SK-N-SH treated with all-trans-retinoic acid at 6 μM for 48 hours (cell line): ENCODE measurements at regions not wholly inside any gene's neighbourhood (a gene's known extent, or its start where the extent isn't known, plus 50 kb on each side); places are given as distances from the start of the nearest gene placed in this dataset.

Source experiments
- ATAC-seq: fragments of 200-7000 bp; cut with Tn5 transposase; 3 replicates; pipeline ENCODE4 v1.9.1; 2020; ENCODE audit warnings: mild to moderate bottlenecking, moderate library complexity
- ARNTL ChIP-seq: fragments of 450-650 bp; formaldehyde crosslinking; IDR thresholded peaks from 2 replicates; pipeline ENCODE4 v1.5.0; 2020; ENCODE audit warnings: low read depth, mild to moderate bottlenecking, moderate library complexity, borderline replicate concordance
- BACH2 ChIP-seq: fragments of 250-450 bp; sonication (Bioruptor Pico); IDR thresholded peaks from 2 replicates; pipeline ENCODE4 v1.9.0; 2021; ENCODE audit warnings: mild to moderate bottlenecking, borderline replicate concordance
- CSDC2 ChIP-seq: fragments of 250-450 bp; sonication (Bioruptor Pico); IDR thresholded peaks from 2 replicates; pipeline ENCODE4 v1.5.0; 2020; ENCODE audit warnings: mild to moderate bottlenecking, moderate library complexity
- CSRNP3 ChIP-seq: fragments of 250-450 bp; sonication (Bioruptor Pico); IDR thresholded peaks from 2 replicates; pipeline ENCODE4 v1.5.1; 2021; ENCODE audit warnings: mild to moderate bottlenecking, moderate library complexity
- ESRRG ChIP-seq: fragments of 250-450 bp; sonication (Bioruptor Pico); IDR thresholded peaks from 2 replicates; pipeline ENCODE4 v1.6.1; 2021; ENCODE audit warnings: mild to moderate bottlenecking
- ISL1 ChIP-seq: fragments of 250-450 bp; sonication (Bioruptor Pico); IDR thresholded peaks from 2 replicates; pipeline ENCODE4 v2.1.2; 2022; ENCODE audit warnings: mild to moderate bottlenecking, moderate library complexity
- OSR1 ChIP-seq: fragments of 250-450 bp; sonication (Bioruptor Pico); IDR thresholded peaks from 2 replicates; pipeline ENCODE4 v1.8.0; 2022; ENCODE audit warnings: moderate library complexity, mild to moderate bottlenecking, inconsistent platforms
- PATZ1 ChIP-seq: fragments of 250-450 bp; sonication (Bioruptor Pico); IDR thresholded peaks from 2 replicates; pipeline ENCODE4 v1.8.0; 2020; ENCODE audit warnings: mild to moderate bottlenecking, moderate library complexity, borderline replicate concordance
- PPARA ChIP-seq: fragments of 250-450 bp; sonication (Bioruptor Pico); IDR thresholded peaks from 2 replicates; pipeline ENCODE4 v1.5.0; 2020; ENCODE audit warnings: mild to moderate bottlenecking, borderline replicate concordance
- RARB ChIP-seq: fragments of 250-450 bp; sonication (Bioruptor Pico); IDR thresholded peaks from 2 replicates; pipeline ENCODE4 v1.8.0; 2021; ENCODE audit warnings: mild to moderate bottlenecking, moderate library complexity
- TCF4 ChIP-seq: fragments of 250-450 bp; sonication (Bioruptor Pico); IDR thresholded peaks from 2 replicates; pipeline ENCODE4 v1.8.0; 2021; ENCODE audit warnings: mild to moderate bottlenecking, moderate library complexity, borderline replicate concordance
- ZC3H10 ChIP-seq: fragments of 250-450 bp; sonication (Bioruptor Pico); IDR thresholded peaks from 2 replicates; pipeline ENCODE4 v1.5.1; 2021; ENCODE audit warnings: mild to moderate bottlenecking, moderate library complexity
- ZNF565 ChIP-seq: fragments of 450-650 bp; formaldehyde crosslinking; conservative IDR thresholded peaks from 2 replicates; pipeline ENCODE4 v1.5.0; 2020; ENCODE audit warnings: low read depth, mild to moderate bottlenecking, moderate library complexity
- ZNF70 ChIP-seq: fragments of 450-650 bp; formaldehyde crosslinking; IDR thresholded peaks from 2 replicates; pipeline ENCODE4 v1.5.0; 2020; ENCODE audit warnings: mild to moderate bottlenecking, moderate library complexity
- ZNF8 ChIP-seq: fragments of 450-650 bp; formaldehyde crosslinking; IDR thresholded peaks from 2 replicates; pipeline ENCODE4 v1.5.0; 2020; ENCODE audit warnings: mild to moderate bottlenecking, moderate library complexity
- TF ChIP-seq, protein P1 (sequence below): fragments of 250-450 bp; sonication (Bioruptor Pico); IDR thresholded peaks from 2 replicates; pipeline ENCODE4 v1.8.0; 2021; ENCODE audit warnings: low read depth, mild to moderate bottlenecking, moderate library complexity, borderline replicate concordance
- TF ChIP-seq, protein P2 (sequence below): fragments of 250-450 bp; sonication (Bioruptor Pico); IDR thresholded peaks from 2 replicates; pipeline ENCODE4 v1.5.0; 2020; ENCODE audit warnings: mild to moderate bottlenecking, moderate library complexity
- TF ChIP-seq, protein P3 (sequence below): fragments of 250-450 bp; sonication (Bioruptor Pico); IDR thresholded peaks from 2 replicates; pipeline ENCODE4 v1.5.1; 2020; ENCODE audit warnings: low read depth, mild to moderate bottlenecking, moderate library complexity

GRCh38 chr21:22468893-22469292, 1470.7 kb downstream of the NCAM2 start:
- no peak for ATAC-seq
- TF ChIP-seq ESRRG (CRISPR knock-in tag), result no peak
- TF ChIP-seq ZC3H10 (CRISPR knock-in tag), result no peak
- TF ChIP-seq, protein P1, sequence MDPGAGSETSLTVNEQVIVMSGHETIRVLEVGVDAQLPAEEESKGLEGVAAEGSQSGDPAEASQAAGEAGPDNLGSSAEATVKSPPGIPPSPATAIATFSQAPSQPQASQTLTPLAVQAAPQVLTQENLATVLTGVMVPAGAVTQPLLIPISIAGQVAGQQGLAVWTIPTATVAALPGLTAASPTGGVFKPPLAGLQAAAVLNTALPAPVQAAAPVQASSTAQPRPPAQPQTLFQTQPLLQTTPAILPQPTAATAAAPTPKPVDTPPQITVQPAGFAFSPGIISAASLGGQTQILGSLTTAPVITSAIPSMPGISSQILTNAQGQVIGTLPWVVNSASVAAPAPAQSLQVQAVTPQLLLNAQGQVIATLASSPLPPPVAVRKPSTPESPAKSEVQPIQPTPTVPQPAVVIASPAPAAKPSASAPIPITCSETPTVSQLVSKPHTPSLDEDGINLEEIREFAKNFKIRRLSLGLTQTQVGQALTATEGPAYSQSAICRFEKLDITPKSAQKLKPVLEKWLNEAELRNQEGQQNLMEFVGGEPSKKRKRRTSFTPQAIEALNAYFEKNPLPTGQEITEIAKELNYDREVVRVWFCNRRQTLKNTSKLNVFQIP (CRISPR knock-in tag), result no peak

DNA sequence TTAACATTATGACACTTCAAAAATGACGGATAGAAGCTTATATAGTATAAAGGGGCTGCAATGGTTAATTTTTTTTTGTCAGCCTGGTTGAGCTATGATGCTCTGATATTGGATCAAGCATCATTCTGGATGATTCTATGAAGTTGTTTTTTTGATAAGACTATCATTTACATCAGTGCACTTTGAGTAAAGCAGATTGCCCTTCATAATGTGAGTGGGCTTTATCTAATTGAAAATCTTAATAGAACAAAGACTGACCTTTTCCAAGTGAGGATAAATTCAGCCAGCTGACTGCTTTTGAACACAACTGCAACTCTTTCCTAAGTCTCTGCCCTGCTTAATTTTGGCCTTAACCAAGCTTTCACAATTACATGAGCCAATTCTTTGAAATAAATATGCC, 1476.2 kb downstream of the NCAM2 start:
- ATAC-seq, result no peak
- TF ChIP-seq TCF4 (CRISPR knock-in tag) (peak; percentile 76), ESRRG (CRISPR knock-in tag) (no peak), ISL1 (CRISPR knock-in tag) (0 out of 2 replicates have a peak, but pooled peaks have one; percentile 9)
- TF ChIP-seq, protein P2, sequence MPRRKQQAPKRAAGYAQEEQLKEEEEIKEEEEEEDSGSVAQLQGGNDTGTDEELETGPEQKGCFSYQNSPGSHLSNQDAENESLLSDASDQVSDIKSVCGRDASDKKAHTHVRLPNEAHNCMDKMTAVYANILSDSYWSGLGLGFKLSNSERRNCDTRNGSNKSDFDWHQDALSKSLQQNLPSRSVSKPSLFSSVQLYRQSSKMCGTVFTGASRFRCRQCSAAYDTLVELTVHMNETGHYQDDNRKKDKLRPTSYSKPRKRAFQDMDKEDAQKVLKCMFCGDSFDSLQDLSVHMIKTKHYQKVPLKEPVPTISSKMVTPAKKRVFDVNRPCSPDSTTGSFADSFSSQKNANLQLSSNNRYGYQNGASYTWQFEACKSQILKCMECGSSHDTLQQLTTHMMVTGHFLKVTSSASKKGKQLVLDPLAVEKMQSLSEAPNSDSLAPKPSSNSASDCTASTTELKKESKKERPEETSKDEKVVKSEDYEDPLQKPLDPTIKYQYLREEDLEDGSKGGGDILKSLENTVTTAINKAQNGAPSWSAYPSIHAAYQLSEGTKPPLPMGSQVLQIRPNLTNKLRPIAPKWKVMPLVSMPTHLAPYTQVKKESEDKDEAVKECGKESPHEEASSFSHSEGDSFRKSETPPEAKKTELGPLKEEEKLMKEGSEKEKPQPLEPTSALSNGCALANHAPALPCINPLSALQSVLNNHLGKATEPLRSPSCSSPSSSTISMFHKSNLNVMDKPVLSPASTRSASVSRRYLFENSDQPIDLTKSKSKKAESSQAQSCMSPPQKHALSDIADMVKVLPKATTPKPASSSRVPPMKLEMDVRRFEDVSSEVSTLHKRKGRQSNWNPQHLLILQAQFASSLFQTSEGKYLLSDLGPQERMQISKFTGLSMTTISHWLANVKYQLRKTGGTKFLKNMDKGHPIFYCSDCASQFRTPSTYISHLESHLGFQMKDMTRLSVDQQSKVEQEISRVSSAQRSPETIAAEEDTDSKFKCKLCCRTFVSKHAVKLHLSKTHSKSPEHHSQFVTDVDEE (CRISPR knock-in tag), result 0 out of 2 replicates have a peak, but pooled peaks have one; percentile 15
- TF ChIP-seq, protein P3, sequence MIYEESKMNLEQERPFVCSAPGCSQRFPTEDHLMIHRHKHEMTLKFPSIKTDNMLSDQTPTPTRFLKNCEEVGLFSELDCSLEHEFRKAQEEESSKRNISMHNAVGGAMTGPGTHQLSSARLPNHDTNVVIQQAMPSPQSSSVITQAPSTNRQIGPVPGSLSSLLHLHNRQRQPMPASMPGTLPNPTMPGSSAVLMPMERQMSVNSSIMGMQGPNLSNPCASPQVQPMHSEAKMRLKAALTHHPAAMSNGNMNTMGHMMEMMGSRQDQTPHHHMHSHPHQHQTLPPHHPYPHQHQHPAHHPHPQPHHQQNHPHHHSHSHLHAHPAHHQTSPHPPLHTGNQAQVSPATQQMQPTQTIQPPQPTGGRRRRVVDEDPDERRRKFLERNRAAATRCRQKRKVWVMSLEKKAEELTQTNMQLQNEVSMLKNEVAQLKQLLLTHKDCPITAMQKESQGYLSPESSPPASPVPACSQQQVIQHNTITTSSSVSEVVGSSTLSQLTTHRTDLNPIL (CRISPR knock-in tag), result no peak

DNA sequence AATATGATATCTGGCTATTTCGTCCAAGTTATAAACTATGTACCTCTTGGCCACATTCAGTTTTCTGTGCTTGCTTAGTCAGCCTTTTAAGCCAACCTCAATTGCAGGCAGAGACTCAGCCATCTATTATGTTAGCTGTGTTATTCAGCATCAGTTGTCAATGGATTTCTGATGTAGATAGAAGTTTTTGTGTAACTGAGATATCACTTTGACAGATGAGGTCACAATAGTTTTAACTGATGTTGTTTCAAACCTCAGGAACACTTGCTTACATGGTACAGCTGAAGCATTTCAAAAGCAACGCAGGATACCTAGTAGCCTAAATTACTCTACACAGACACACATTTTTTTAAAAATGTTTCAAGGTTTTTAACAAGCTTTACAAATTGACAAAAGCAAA, 1478.0 kb downstream of the NCAM2 start:
- ATAC-seq, result no peak
- TF ChIP-seq ZC3H10 (CRISPR knock-in tag) (no peak), PPARA (no peak)

DNA sequence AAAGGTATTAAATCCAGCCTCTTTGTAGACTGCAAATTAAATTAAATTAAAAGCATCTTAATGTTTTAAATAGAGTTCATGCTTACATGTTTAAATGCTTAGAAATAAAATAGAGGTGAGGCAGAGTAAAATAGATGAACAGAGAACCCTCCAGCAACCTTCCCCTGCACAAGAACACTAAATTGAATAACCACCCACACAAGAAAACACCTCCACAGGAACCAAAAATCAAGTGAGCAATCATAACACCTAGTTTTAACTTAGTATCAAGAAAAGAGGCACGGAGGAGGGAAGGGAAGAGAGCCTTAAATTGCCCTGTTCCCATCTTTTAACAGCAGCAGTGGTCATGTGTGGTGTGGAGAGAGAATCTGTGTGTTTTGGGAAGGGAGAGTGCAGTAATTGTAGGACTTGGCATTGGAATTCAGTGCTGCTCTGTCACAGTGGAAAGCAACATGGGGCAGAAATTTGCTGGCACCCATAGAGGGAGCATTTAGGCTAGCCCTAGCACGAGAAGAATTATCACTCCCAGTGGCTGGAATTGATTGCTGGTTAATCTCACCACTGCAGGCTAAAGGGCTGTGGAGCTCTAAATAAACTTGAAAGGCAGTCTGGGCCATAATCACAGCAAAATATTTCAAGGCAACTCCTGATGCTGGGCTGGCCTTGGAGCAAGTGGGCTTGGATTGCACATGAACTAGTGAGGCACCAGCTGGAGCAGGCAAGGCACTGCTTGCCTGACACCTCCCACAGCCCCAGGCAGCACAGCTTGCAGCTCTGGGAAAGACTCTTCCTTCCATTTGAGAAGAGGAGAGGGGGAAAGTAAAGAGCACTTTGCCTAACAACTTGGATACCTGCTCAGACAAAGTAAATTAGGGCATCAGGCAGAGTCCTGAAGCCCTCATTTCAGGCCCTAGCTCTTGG, 1478.8 kb downstream of the NCAM2 start:
- TF ChIP-seq RARB (CRISPR knock-in tag), result no peak
- no peak for TF ChIP-seq ZC3H10 (CRISPR knock-in tag)
- TF ChIP-seq ZNF8, result no peak
- TF ChIP-seq CSDC2 (CRISPR knock-in tag), result no peak
- no peak for TF ChIP-seq PATZ1 (CRISPR knock-in tag)
- no peak for TF ChIP-seq ESRRG (CRISPR knock-in tag)
- TF ChIP-seq ARNTL (CRISPR knock-in tag), result no peak
- no peak for TF ChIP-seq BACH2 (CRISPR knock-in tag)
- TF ChIP-seq, protein P2 (CRISPR knock-in tag), result no peak
- TF ChIP-seq ZNF565, result no peak
- TF ChIP-seq ISL1 (CRISPR knock-in tag), result no peak
- TF ChIP-seq ZNF70 (CRISPR knock-in tag), result no peak
- no peak for TF ChIP-seq OSR1 (CRISPR knock-in tag)
- no peak for TF ChIP-seq CSRNP3 (CRISPR knock-in tag)
- TF ChIP-seq, protein P1 (CRISPR knock-in tag), result no peak
- ATAC-seq, result no peak
